Osteoblast (primary cell): ENCODE measurements at regions not wholly inside any gene's neighbourhood (a gene's known extent, or its start where the extent isn't known, plus 50 kb on each side); places are given as distances from the start of the nearest gene placed in this dataset.

Experiments used
- DNase-seq: peaks from one replicate; pipeline ENCODE4 v3.0.0; 2011; ENCODE audit warnings: low spot score, mixed read lengths; ENCODE audit not compliant: insufficient read length; ENCODE audit errors: missing footprints
- H2AFZ ChIP-seq: 2 replicates; pipeline ENCODE4 v1.6.0; 2011; ENCODE audit warnings: mild to moderate bottlenecking, low read length
- H3K27ac ChIP-seq: 2 replicates; pipeline ENCODE4 v1.5.1; 2011; ENCODE audit warnings: mild to moderate bottlenecking, low read depth, low read length, moderate library complexity
- H3K27me3 ChIP-seq: 2 replicates; pipeline ENCODE4 v1.6.0; 2012; ENCODE audit warnings: mild to moderate bottlenecking, control low read depth, inconsistent platforms, low read length, moderate library complexity; ENCODE audit not compliant: insufficient read depth
- H3K36me3 ChIP-seq: 2 replicates; pipeline ENCODE4 v1.5.1; 2011; ENCODE audit warnings: mild to moderate bottlenecking, low read length, control low read depth, moderate library complexity; ENCODE audit not compliant: insufficient read depth
- H3K4me1 ChIP-seq: 2 replicates; pipeline ENCODE4 v1.5.1; 2011; ENCODE audit warnings: mild to moderate bottlenecking, low read length, control low read depth, moderate library complexity; ENCODE audit not compliant: insufficient read depth
- H3K4me2 ChIP-seq: 2 replicates; pipeline ENCODE4 v1.6.0; 2011; ENCODE audit warnings: mild to moderate bottlenecking, low read length; ENCODE audit not compliant: insufficient read depth
- H3K4me3 ChIP-seq: fragments of 200-600 bp; sonication (generic); 3 replicates; pipeline ENCODE4 v1.5.1; 2012; ENCODE audit warnings: mild to moderate bottlenecking, low read length, inconsistent platforms; ENCODE audit not compliant: insufficient read depth
- H3K79me2 ChIP-seq: 2 replicates; pipeline ENCODE4 v1.6.0; 2012; ENCODE audit warnings: mild to moderate bottlenecking, low read length, control low read depth, inconsistent platforms; ENCODE audit not compliant: insufficient read depth
- H3K9me3 ChIP-seq: 2 replicates; pipeline ENCODE4 v1.5.1; 2011; ENCODE audit warnings: low read depth, low read length, control low read depth
- H4K20me1 ChIP-seq: 2 replicates; pipeline ENCODE4 v1.6.0; 2012; ENCODE audit warnings: mild to moderate bottlenecking, low read length, control low read depth; ENCODE audit not compliant: insufficient read depth
- CTCF ChIP-seq: IDR thresholded peaks from 2 replicates; pipeline ENCODE4 v1.5.1; 2011; ENCODE audit warnings: mild to moderate bottlenecking, low read depth, low read length, moderate library complexity; ENCODE audit errors: extremely low read depth

DNA sequence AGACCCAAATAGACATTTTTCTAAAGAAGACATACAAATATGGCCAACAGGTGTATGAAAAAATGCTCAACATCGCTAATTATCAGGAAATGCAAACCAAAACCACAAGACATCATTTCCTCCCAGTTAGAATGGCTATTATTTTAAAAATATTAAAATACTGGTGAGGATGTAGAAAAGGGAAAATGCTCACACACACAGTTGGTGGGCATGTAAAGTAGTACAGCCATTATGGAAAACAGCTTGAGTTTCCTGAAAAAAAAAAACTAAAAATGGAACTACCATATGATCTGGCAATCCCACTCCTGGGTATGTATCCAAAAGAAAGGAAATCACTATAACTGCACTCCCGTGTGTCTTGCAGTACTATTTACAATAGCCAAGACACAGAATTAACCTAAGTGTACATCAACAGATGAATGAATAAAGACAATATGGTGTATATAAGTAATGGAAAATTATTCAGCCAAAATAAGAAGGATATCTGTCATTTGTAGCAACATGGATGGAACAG, 128.9 kb upstream of the DKK2 start:
- no peak for TF ChIP-seq CTCF

GRCh38 chr4:107156443-107156842, 120.3 kb upstream of the DKK2 start:
- Histone ChIP-seq H3K9me3 (no peaks in the 10 kb centered on the region), H3K79me2 (no peaks in the 10 kb centered on the region), H3K36me3 (no peaks in the 10 kb centered on the region), H3K4me2 (no peak overlapping the region), H2AFZ (no peak overlapping the region), H3K27ac (no peak overlapping the region), H3K4me3 (no peak overlapping the region), H3K27me3 (no peaks in the 10 kb centered on the region), H3K4me1 (no peaks in the 10 kb centered on the region), H4K20me1 (no peaks in the 10 kb centered on the region)
- no peak for DNase-seq
- no peak for TF ChIP-seq CTCF

More for the DNA sequence above, 128.9 kb upstream of the DKK2 start:
- no peak for DNase-seq
- no peak overlapping the region for H3K27ac ChIP-seq
- H2AFZ ChIP-seq, result no peak overlapping the region
- no peak overlapping the region for H3K4me3 ChIP-seq
- no peaks in the 10 kb centered on the region for H3K36me3 ChIP-seq
- H3K4me2 ChIP-seq, result no peak overlapping the region
- no peaks in the 10 kb centered on the region for H4K20me1 ChIP-seq
- no peaks in the 10 kb centered on the region for H3K79me2 ChIP-seq
- no peaks in the 10 kb centered on the region for H3K4me1 ChIP-seq
- no peaks in the 10 kb centered on the region for H3K27me3 ChIP-seq
- H3K9me3 ChIP-seq, result no peaks in the 10 kb centered on the region

GRCh38 chr4:107155366-107155765, 119.3 kb upstream of the DKK2 start:
- Histone ChIP-seq H3K27me3 (no peaks in the 10 kb centered on the region), H3K9me3 (no peaks in the 10 kb centered on the region), H3K4me1 (no peaks in the 10 kb centered on the region), H4K20me1 (no peaks in the 10 kb centered on the region), H3K4me2 (no peak overlapping the region), H2AFZ (no peak overlapping the region), H3K36me3 (no peaks in the 10 kb centered on the region), H3K27ac (no peak overlapping the region), H3K4me3 (no peak overlapping the region), H3K79me2 (no peaks in the 10 kb centered on the region)
- no peak for TF ChIP-seq CTCF
- DNase-seq, result no peak

DNA sequence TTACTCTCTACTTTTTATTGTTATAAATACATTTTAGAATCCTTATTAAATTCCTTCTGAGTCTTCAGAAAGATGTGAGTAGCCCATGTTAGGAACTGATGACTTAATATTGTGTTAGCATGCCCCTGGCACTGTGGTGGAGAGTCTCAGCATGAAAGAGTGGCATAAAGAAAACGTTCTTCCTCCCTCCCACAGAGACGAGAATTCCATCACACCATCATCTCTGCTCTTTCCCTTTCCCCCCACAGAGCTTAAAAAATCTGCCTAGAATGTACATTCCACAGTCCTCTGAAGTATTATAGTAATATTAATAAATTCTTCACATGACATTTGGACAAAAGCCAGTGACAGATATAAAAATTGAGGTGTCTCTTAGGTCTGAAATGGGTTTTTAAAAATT, 117.8 kb upstream of the DKK2 start:
- no peak overlapping the region for H3K4me2 ChIP-seq
- no peaks in the 10 kb centered on the region for H3K27me3 ChIP-seq
- no peak overlapping the region for H2AFZ ChIP-seq

More for the DNA sequence above, 117.8 kb upstream of the DKK2 start:
- Histone ChIP-seq H4K20me1 (no peaks in the 10 kb centered on the region), H3K4me3 (no peak overlapping the region), H3K27ac (no peak overlapping the region), H3K79me2 (no peaks in the 10 kb centered on the region), H3K9me3 (no peaks in the 10 kb centered on the region), H3K4me1 (no peaks in the 10 kb centered on the region), H3K36me3 (no peaks in the 10 kb centered on the region)
- no peak for DNase-seq
- TF ChIP-seq CTCF, result no peak
